ENCODE measurements at regions not wholly inside any gene's neighbourhood (a gene's known extent, or its start where the extent isn't known, plus 50 kb on each side); places are given as distances from the start of the nearest gene placed in this dataset.

GRCh38 chr1:177700856-177701255 is 269.0 kb downstream of the SEC16B start:
- TF ChIP-seq EP300 (IDR thresholded peaks at IDR 0.05; ENCODE audit: borderline replicate concordance): no peak
- no peak for TF ChIP-seq CREB1 (IDR thresholded peaks at IDR 0.05; ENCODE audit: low read depth)
- TF ChIP-seq TEAD4 (IDR thresholded peaks at IDR 0.05): no peak
- TF ChIP-seq ZBTB7A (IDR thresholded peaks at IDR 0.05; ENCODE audit: low read depth): no peak
- TF ChIP-seq TAF1 (IDR thresholded peaks at IDR 0.05; ENCODE audit: low read depth): no peak
- TF ChIP-seq CEBPB (IDR thresholded peaks at IDR 0.05): no peak
- TF ChIP-seq YY1 (IDR thresholded peaks at IDR 0.05; ENCODE audit: low read depth): no peak
- TF ChIP-seq, protein P1, sequence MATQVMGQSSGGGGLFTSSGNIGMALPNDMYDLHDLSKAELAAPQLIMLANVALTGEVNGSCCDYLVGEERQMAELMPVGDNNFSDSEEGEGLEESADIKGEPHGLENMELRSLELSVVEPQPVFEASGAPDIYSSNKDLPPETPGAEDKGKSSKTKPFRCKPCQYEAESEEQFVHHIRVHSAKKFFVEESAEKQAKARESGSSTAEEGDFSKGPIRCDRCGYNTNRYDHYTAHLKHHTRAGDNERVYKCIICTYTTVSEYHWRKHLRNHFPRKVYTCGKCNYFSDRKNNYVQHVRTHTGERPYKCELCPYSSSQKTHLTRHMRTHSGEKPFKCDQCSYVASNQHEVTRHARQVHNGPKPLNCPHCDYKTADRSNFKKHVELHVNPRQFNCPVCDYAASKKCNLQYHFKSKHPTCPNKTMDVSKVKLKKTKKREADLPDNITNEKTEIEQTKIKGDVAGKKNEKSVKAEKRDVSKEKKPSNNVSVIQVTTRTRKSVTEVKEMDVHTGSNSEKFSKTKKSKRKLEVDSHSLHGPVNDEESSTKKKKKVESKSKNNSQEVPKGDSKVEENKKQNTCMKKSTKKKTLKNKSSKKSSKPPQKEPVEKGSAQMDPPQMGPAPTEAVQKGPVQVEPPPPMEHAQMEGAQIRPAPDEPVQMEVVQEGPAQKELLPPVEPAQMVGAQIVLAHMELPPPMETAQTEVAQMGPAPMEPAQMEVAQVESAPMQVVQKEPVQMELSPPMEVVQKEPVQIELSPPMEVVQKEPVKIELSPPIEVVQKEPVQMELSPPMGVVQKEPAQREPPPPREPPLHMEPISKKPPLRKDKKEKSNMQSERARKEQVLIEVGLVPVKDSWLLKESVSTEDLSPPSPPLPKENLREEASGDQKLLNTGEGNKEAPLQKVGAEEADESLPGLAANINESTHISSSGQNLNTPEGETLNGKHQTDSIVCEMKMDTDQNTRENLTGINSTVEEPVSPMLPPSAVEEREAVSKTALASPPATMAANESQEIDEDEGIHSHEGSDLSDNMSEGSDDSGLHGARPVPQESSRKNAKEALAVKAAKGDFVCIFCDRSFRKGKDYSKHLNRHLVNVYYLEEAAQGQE (IDR thresholded peaks at IDR 0.05; ENCODE audit: low read depth): no peak
- TF ChIP-seq EGR1 (IDR thresholded peaks at IDR 0.05): no peak
